Endothelial cell of umbilical vein (primary cell): ENCODE measurements at regions not wholly inside any gene's neighbourhood (a gene's known extent, or its start where the extent isn't known, plus 50 kb on each side); places are given as distances from the start of the nearest gene placed in this dataset.

Source experiments
- EZH2 ChIP-seq: IDR thresholded peaks from 2 replicates; pipeline ENCODE4 v1.6.1; 2012; ENCODE audit warnings: borderline replicate concordance, low read depth, mild to moderate bottlenecking, moderate library complexity, low read length, inconsistent platforms; ENCODE audit not compliant: severe bottlenecking
- TF ChIP-seq, protein P1 (sequence below), 2 donors: IDR thresholded peaks; 1 replicate in 1 of 2; 2 replicates in 1 of 2; pipeline ENCODE4 v1.5.1; 2011; ENCODE audit warnings: low read length in 2 of 2, mild to moderate bottlenecking in 2 of 2, moderate library complexity in 2 of 2, control low read depth in 1 of 2, inconsistent platforms in 1 of 2, low read depth in 1 of 2; ENCODE audit not compliant: insufficient read depth in 1 of 2; ENCODE audit errors: extremely low read depth in 1 of 2

DNA sequence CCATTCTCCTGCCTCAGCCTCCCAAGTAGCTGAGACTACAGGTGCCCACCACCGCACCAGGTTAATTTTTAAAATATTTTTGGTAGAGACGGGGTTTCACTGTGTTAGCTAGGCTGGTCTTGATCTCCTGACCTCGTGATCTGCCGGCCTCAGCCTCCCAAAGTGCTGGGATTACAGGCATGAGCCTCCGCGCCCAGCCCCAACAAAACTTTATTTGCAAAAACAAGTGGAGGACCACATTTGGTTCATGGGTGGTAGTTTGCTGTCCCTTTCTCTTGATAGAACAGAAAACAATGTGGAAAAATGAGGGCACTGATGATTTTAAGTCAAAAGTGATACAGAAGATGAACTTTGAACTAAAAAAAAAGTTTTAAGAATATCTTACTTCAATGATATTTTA lies 121.8 kb upstream of the SERPIND1 start:
- TF ChIP-seq, protein P1, sequence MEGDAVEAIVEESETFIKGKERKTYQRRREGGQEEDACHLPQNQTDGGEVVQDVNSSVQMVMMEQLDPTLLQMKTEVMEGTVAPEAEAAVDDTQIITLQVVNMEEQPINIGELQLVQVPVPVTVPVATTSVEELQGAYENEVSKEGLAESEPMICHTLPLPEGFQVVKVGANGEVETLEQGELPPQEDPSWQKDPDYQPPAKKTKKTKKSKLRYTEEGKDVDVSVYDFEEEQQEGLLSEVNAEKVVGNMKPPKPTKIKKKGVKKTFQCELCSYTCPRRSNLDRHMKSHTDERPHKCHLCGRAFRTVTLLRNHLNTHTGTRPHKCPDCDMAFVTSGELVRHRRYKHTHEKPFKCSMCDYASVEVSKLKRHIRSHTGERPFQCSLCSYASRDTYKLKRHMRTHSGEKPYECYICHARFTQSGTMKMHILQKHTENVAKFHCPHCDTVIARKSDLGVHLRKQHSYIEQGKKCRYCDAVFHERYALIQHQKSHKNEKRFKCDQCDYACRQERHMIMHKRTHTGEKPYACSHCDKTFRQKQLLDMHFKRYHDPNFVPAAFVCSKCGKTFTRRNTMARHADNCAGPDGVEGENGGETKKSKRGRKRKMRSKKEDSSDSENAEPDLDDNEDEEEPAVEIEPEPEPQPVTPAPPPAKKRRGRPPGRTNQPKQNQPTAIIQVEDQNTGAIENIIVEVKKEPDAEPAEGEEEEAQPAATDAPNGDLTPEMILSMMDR (IDR thresholded peaks at IDR 0.05; ENCODE audit: extremely low read depth in 1 of 2, insufficient read depth in 1 of 2, low read depth in 1 of 2, low read length in 2 of 2), result no peak
- TF ChIP-seq EZH2, result no peak
